HG03354 (cell line): ENCODE measurements at regions not wholly inside any gene's neighbourhood (a gene's known extent, or its start where the extent isn't known, plus 50 kb on each side); places are given as distances from the start of the nearest gene placed in this dataset.

Experiments
- ATAC-seq: cut with Tn5 transposase; IDR thresholded peaks from one replicate; pipeline ENCODE4 v1.9.1; 2021; ENCODE audit warnings: mild to moderate bottlenecking; ENCODE audit not compliant: unreplicated experiment, poor library complexity, severe bottlenecking

DNA sequence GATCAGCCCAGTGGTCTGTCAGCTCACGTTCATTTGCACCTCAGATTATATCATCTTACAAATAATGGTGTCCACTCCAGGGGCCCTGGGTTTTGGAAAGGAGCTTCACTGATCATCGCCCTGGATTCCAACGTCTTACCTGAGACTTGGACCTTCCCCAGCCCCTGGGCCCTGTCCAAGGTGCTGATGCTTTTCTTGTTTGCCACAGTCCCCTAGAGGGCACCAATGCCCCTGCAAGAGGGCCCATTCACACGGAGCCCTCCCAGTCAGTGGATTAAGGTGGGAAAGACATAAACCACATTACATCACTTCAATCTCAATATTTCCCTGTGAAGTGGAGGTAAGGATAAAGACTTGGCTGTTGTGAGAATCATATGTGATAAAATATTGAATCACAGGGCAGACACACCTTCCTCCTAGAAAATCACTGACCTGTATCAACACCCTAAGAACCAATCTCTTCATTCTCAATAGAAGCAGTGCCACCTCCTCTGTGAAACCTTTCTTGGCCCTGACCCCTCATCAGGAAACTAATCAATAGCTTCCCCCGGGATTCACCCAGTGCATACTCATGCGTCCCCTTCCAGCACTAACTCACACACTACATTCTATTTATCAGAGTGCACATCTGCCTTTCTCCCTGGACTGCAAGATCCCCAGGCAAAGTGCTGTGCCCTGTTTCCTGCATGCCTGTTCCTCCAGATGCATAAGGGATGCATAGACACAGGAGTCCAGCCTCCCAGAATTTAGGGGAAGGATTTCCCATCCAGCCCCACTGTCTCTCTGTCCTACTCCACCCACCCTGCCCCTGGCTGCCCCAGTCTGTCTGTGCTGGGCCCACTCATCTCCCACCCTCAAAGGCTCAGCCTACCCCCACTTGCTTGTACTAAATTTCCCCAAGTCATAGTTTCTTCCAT is 167.0 kb downstream of the BUD13 start:
- ATAC-seq = no peak

GRCh38 chr11:116603728-116604323 is 169.0 kb downstream of the BUD13 start:
- ATAC-seq = no peak

GRCh38 chr11:116602637-116602942 is 170.2 kb downstream of the BUD13 start:
- ATAC-seq = no peak

GRCh38 chr11:116601814-116602636 is 170.8 kb downstream of the BUD13 start:
- ATAC-seq = no peak

DNA sequence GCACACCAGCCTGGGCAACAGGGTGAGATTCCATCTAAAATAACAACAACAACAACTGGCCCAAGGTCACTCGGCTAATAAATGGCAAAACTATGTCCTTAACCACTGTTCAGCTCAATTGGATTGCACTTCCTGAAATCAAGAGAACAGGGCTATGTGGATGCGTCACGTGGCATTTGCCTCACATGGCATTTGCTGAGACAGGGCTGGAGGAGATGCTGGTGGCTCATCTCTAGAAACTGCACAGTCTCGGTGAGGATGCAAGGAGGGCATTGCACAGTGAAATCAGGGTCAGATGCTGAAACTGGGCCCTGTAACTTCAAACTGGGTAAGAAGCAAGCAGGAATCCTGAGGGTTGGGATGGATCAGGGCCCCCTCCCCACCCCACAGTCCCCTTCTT is 171.9 kb downstream of the BUD13 start:
- no peak for ATAC-seq

DNA sequence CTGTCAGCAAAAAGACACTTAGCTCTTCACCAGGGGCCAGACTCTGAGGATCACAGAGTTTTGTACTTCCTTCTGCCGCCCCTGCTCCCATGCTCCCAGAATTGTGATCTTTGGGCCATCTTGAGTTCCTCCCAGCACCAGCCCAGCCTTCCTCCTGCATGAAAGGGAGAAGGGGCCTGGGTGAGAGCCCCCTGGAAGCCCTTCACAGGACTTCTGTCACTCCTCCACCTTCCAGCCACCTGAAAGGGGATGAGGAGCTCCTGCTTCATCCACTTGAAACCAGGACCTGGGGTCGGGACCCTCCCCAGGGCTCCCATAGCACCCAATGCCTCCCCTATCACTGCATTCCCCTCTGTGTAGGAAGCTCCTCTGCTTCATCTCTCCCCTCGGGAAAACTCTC is 174.2 kb downstream of the BUD13 start:
- no peak for ATAC-seq

DNA sequence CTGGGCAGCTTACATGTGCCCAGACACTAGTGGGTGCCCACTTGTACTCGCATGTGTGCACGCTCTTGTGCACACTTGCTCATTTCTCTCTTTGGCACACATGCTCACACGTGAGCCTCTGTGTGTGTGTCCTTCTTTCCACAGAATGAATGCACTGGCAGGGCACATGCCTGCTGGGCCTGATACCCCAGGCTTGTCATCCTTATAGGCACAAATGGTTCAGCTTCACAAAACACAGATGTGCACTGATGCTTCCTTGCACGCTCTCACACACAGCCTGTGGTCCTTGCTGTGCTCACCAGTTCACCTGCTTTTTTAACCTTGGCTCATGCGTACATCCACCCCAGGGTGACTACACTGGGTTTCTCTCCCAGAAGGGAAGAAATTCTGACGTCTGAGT is 174.8 kb downstream of the BUD13 start:
- ATAC-seq = no peak

DNA sequence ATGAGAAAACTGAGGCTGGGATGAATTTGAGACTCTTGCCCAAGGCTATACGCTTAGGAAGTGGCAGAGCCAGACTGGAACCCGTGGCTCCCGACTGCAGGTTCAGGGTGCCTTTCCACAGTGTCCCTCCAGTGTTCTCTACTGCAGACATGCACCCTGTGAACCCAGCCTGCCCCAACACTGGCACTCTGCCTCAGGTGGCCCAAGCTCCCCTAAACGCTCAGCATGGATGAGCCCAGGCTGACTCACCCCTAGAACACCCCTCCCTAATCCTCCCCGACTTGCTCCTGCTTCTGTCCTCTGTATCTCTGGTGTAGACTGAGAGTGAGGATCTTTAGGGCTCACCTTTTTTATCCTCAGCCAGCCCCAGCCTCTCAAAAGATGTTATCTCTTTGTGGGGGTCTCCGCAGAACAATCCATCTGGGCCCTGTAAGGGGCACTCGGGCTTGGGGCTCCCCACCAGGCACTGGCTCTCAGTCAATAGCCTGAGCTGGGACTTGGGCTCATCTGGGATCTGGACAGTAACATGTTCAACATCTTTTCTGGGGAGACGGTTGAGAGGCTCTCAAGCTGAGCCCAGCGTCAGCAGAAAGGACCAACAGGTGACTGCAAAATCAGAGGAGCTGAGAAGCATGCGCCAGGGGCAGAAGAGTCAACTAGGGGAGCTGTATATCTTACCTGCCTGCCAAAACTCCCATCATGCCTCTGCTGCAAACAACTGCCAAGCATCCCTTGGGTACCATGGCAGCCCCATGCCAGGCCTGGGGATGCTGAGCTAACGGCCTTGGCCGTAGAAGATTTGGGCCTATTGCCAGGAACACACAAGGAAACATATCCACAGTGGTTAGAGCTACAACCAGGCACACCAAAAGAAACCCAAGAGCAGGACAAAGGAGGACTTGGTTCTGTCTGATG is 176.2 kb downstream of the BUD13 start:
- ATAC-seq = no peak

GRCh38 chr11:116595305-116595880 is 177.4 kb downstream of the BUD13 start:
- no peak for ATAC-seq

- ATAC-seq = no peak
Observed at GRCh38 chr11:116590844-116591570, 181.8 kb downstream of the BUD13 start.

- ATAC-seq = no peak
Observed at GRCh38 chr11:116589402-116589801, 183.4 kb downstream of the BUD13 start.

- ATAC-seq = no peak
Observed at GRCh38 chr11:116586392-116586791, 186.4 kb downstream of the BUD13 start.

- no peak for ATAC-seq
Observed at GRCh38 chr11:116582571-116582970, 190.2 kb downstream of the BUD13 start.

- no peak for ATAC-seq
Observed at GRCh38 chr11:116581349-116581748, 191.4 kb downstream of the BUD13 start.

GRCh38 chr11:116580799-116581198 is 192.0 kb downstream of the BUD13 start:
- ATAC-seq = no peak

DNA sequence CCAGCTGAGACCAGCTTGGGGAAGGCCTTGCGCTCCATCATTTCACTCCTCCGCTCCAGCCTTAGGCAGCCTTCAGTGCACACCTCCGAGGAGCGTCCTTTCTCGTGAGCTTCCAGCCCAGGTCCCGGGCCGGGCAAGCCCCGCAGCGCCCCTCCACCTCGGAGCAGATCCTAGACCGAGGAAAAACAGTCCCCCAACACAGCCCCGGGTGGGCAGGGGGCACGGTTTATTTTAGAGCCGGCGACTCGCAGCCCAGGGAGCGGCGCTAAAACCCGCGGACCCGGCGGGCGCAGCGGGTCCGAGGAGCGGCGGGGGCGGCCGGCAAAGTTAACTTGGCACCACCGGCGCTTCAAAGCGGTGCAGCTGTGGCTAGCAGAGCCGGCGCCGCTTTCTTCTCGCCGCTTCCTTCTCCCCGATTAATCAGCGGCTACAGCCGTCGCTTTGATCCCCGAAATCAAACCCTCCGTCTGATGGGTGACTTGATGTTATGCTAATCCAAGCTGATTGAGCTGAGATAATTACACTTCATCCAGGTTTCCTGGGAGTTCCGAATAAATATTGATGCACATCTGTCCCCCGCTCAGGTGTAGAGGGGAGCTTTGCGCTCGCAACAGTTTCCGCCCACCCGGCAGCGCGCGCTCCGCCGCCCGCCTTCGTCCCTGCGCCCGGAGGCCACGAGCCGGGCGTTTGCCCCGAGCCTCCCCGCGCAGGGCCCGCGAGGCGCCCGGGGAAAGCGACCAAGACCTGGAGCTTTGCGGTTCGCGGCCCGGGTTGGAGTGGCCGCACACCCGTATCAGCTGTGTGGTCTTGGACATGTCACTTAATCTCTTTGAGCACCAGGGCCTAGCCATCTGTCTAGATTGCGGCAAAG is 192.7 kb downstream of the BUD13 start:
- ATAC-seq = no peak

DNA sequence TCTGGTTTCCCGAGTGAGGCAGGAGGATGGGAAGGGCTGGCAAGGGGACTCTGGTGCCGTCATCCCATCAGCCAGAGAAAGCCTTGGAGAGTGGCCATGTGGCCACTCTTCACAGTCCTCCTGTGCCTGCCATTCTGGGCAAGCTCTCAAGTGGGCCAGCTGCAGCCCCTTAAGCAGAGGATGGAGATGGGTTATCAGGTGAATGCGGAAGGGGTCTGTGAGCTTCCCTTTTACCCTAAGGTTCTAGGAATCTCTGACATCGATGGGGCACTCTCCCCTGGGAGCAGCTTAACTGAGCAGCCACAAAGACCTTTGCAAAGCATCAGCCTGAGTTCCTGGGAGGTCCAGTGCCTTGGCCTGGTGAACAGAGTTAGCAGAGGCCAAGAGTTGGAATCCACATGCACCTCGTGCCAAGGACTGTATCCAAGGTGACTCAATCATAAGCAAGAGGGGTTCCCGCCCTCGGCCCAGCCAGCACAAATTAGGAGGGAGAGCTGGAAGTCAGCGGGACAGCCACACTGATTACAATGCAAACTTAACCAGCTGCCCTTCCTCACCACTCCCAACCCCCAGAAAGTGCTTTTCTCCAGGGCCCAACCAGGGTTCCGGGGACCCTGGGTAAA is 193.6 kb downstream of the BUD13 start:
- ATAC-seq = no peak
